PC-3 (cell line): ENCODE measurements at regions not wholly inside any gene's neighbourhood (a gene's known extent, or its start where the extent isn't known, plus 50 kb on each side); places are given as distances from the start of the nearest gene placed in this dataset.
A peak's percentile ranks its signal among the peaks of the same experiment; 100 is the strongest.

ENCODE experiments used
- ATAC-seq: fragments of 200-7000 bp; cut with Tn5 transposase; 2 replicates; pipeline ENCODE4 v1.9.1; 2020; ENCODE audit warnings: mild to moderate bottlenecking, moderate library complexity
- BruUV-seq: library from RNA; stranded (reverse); fragments of 400-500 nt; replicated peaks from 2 replicates; lab custom pipeline; 2021; lab: Mats Ljungman, UMichigan
- CTCF ChIA-PET: fragments of 300-600 bp; sonication (Branson Sonifier 250); formaldehyde crosslinking; loops from one replicate; lab custom pipeline; 2022; ENCODE audit warnings: antibody characterized with exemption; lab: Charles Lee
- POLR2A ChIA-PET: fragments of 300-600 bp; sonication (Branson Sonifier 250); formaldehyde crosslinking; loops from one replicate; lab custom pipeline; 2022; ENCODE audit warnings: antibody characterized with exemption; ENCODE audit not compliant: unreplicated experiment; lab: Charles Lee
- DNase-seq: peaks from one replicate; pipeline ENCODE4 v3.0.0-alpha.2; 2015
- H2AFZ ChIP-seq: fragments of 300-600 bp; sonication (generic); 2 replicates; pipeline ENCODE4 v1.6.0; 2016; ENCODE audit warnings: antibody characterized with exemption, low read length
- H3F3A ChIP-seq: fragments of 300-600 bp; sonication (generic); one replicate; pipeline ENCODE4 v1.6.0; 2017; ENCODE audit warnings: antibody characterized with exemption, low read length, control low read depth, mild to moderate bottlenecking; ENCODE audit not compliant: unreplicated experiment
- H3K27ac ChIP-seq: fragments of 300-600 bp; sonication (generic); 2 replicates; pipeline ENCODE4 v1.5.1; 2016; ENCODE audit warnings: mild to moderate bottlenecking, low read length
- H3K27me3 ChIP-seq: fragments of 300-600 bp; sonication (generic); 2 replicates; pipeline ENCODE4 v1.6.1; 2016; ENCODE audit warnings: low read length, mixed read lengths
- H3K36me3 ChIP-seq: fragments of 300-600 bp; sonication (generic); 2 replicates; pipeline ENCODE4 v1.6.1; 2016; ENCODE audit warnings: low read depth, mixed run types, low read length, mixed read lengths
- H3K4me1 ChIP-seq: fragments of 300-600 bp; sonication (generic); 2 replicates; pipeline ENCODE4 v1.5.1; 2016; ENCODE audit warnings: low read length; ENCODE audit not compliant: insufficient read depth
- H3K4me2 ChIP-seq: fragments of 300-600 bp; sonication (generic); 2 replicates; pipeline ENCODE4 v1.6.0; 2016; ENCODE audit warnings: low read length
- H3K4me3 ChIP-seq: fragments of 300-600 bp; sonication (generic); 2 replicates; pipeline ENCODE4 v1.5.1; 2016; ENCODE audit warnings: mild to moderate bottlenecking, low read length, mixed read lengths
- H3K79me2 ChIP-seq: fragments of 300-600 bp; sonication (generic); 2 replicates; pipeline ENCODE4 v1.6.1; 2017; ENCODE audit warnings: low read length, mixed read lengths
- H3K9ac ChIP-seq: fragments of 300-600 bp; sonication (generic); 2 replicates; pipeline ENCODE4 v1.6.0; 2016; ENCODE audit warnings: mild to moderate bottlenecking, low read length
- H3K9me2 ChIP-seq: fragments of 300-600 bp; sonication (generic); replicated peaks from 2 replicates; pipeline ENCODE4 v1.6.1; 2016; ENCODE audit warnings: mixed run types, low read length, mixed read lengths
- H3K9me3 ChIP-seq: fragments of 300-600 bp; sonication (generic); 2 replicates; pipeline ENCODE4 v1.6.1; 2016; ENCODE audit warnings: low read length, mixed read lengths
- H4K20me1 ChIP-seq: fragments of 300-600 bp; sonication (generic); 2 replicates; pipeline ENCODE4 v1.6.1; 2016; ENCODE audit warnings: low read length, mixed read lengths
- CTCF ChIP-seq: fragments of 300-600 bp; sonication (generic); conservative IDR thresholded peaks from 2 replicates; pipeline ENCODE4 v1.5.1; 2017; ENCODE audit warnings: antibody characterized with exemption, low read depth, mild to moderate bottlenecking, low read length
- EZH2 ChIP-seq: fragments of 300-600 bp; sonication (generic); IDR thresholded peaks from one replicate; pipeline ENCODE4 v1.6.1; 2017; ENCODE audit warnings: antibody characterized with exemption, mild to moderate bottlenecking, low read length; ENCODE audit not compliant: unreplicated experiment
- EZH2phosphoT487 ChIP-seq: fragments of 300-600 bp; sonication (generic); IDR thresholded peaks from 2 replicates; pipeline ENCODE4 v1.6.1; 2018; ENCODE audit warnings: mild to moderate bottlenecking, antibody characterized with exemption, low read length, borderline replicate concordance
- intact Hi-C: fragments of 100-400 bp; cut with micrococcal nuclease; formaldehyde crosslinking; loops from 2 replicates; pipeline ENCODE4 v1.9.0; 2023

DNA sequence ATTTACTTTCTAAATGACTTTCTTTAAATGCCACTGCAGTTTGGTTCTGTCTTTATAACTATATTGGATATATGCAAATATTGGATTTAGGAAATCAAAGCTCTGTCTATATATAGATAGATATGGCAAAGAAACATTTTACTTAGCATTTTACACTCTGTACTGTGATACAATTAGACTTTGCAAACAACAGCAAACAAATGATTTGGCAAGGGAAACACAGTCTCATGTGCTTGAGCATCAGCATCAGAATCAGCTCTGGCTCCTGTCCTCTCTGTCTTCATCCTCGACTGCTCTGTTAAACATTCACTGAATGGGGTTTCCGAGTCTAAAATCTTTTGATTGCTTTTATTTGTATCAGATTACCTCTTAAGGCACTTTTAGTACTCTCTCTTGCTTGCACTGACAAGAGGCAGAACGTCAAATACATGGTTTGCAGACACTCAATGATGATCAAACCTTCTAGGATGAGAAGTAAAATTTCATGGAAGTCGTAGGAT, 176.8 kb upstream of the LRP1B start:
- Histone ChIP-seq H3K36me3 (no peaks in the 10 kb centered on the region), H3K27ac (no peak overlapping the region), H3K4me3 (no peak overlapping the region), H3K9me2 (no peaks in the 10 kb centered on the region), H3K9me3 (0 out of 2 replicates have a peak, but pooled peaks cover 8% of the 10 kb centered on the region), H3F3A (no peaks in the 10 kb centered on the region), H4K20me1 (no peaks in the 10 kb centered on the region), H3K27me3 (no peaks in the 10 kb centered on the region), H3K79me2 (no peaks in the 10 kb centered on the region), H3K9ac (no peak overlapping the region), H2AFZ (no peak overlapping the region), H3K4me2 (no peak overlapping the region), H3K4me1 (peaks cover 3% of the 10 kb centered on the region; the same call in 1 of the 2 replicates)
- CTCF ChIA-PET = no interaction called here
- no TSS peak for BruUV-seq
- TF ChIP-seq EZH2 (no peak), CTCF (no peak), EZH2phosphoT487 (no peak)
- ATAC-seq (no peak), DNase-seq (no peak)
- intact Hi-C loops = no loop called here
- POLR2A ChIA-PET = no interaction called here

GRCh38 chr2:142307086-142307485, 176.3 kb upstream of the LRP1B start:
- Histone ChIP-seq H4K20me1 (no peaks in the 10 kb centered on the region), H3K79me2 (no peaks in the 10 kb centered on the region), H3K9me2 (no peaks in the 10 kb centered on the region), H3F3A (no peaks in the 10 kb centered on the region), H3K4me2 (no peak overlapping the region), H3K27ac (no peak overlapping the region), H3K36me3 (no peaks in the 10 kb centered on the region), H3K4me3 (no peak overlapping the region), H3K9ac (no peak overlapping the region), H3K4me1 (peaks cover 3% of the 10 kb centered on the region; the same call in 1 of the 2 replicates), H3K9me3 (0 out of 2 replicates have a peak, but pooled peaks cover 8% of the 10 kb centered on the region), H2AFZ (no peak overlapping the region), H3K27me3 (no peaks in the 10 kb centered on the region)
- no TSS peak for BruUV-seq
- ChIA-PET CTCF (no interaction called here), POLR2A (no interaction called here)
- intact Hi-C loops = no loop called here
- DNase-seq (peak; percentile 31), ATAC-seq (no peak)
- no peak for TF ChIP-seq CTCF
- no peak for TF ChIP-seq EZH2
- TF ChIP-seq EZH2phosphoT487 = no peak

DNA sequence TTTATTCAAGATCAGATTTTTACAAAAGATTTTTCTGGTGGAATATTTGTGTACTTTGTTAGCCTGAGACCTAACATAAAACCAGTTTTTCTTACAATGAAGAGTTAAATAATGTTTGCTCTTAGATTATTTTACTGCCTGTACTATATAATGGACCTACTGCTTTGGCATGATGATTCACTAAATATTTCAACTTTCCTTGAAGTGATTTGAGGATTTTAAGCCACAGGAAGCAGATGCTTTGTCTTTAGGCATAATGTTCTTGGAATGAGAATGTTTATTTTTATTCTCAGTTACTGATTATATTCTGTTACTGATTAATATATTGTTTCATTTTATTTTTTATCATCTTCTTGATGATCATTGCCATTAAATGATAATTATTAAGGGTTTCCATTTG, 175.3 kb upstream of the LRP1B start:
- H3K9me2 ChIP-seq = no peaks in the 10 kb centered on the region
- DNase-seq (peak; percentile 9), ATAC-seq (peak; percentile 40)
- CTCF ChIA-PET = no interaction called here
- TF ChIP-seq CTCF (no peak), EZH2 (no peak), EZH2phosphoT487 (no peak)
- H3K4me2 ChIP-seq = no peak overlapping the region
- no TSS peak for BruUV-seq
- no peaks in the 10 kb centered on the region for H3K27me3 ChIP-seq
- H4K20me1 ChIP-seq = no peaks in the 10 kb centered on the region
- H3K27ac ChIP-seq = no peak overlapping the region
- 0 out of 2 replicates have a peak, but pooled peaks cover 8% of the 10 kb centered on the region for H3K9me3 ChIP-seq
- peaks cover 3% of the 10 kb centered on the region; the same call in 1 of the 2 replicates for H3K4me1 ChIP-seq
- no peaks in the 10 kb centered on the region for H3K79me2 ChIP-seq
- intact Hi-C loops = no loop called here
- H3F3A ChIP-seq = no peaks in the 10 kb centered on the region
- no peak overlapping the region for H3K9ac ChIP-seq
- H2AFZ ChIP-seq = no peak overlapping the region
- POLR2A ChIA-PET = no interaction called here
- no peaks in the 10 kb centered on the region for H3K36me3 ChIP-seq
- no peak overlapping the region for H3K4me3 ChIP-seq
